DMS114 treated with DMSO at 0.1 percent for 48 hours (cell line): ENCODE measurements at regions not wholly inside any gene's neighbourhood (a gene's known extent, or its start where the extent isn't known, plus 50 kb on each side); places are given as distances from the start of the nearest gene placed in this dataset.
"Not testable (repeated sequence)": the region's sequence is repeated elsewhere in the genome, so short reads cannot be mapped to it uniquely, and the experiment has no call there.

ENCODE experiments used
- DNase-seq: peaks from one replicate; lab custom pipeline; 2025; ENCODE audit not compliant: unreplicated experiment; lab: John Stamatoyannopoulos, UW

GRCh38 chrX:131595120-131595519 is 51.2 kb downstream of the OR13H1 start:
- DNase-seq, result no peak

- no peak for DNase-seq
Observed at GRCh38 chrX:131607792-131608369, 64.0 kb downstream of the OR13H1 start.

- DNase-seq, result no peak
Observed at GRCh38 chrX:131609480-131609879, 65.6 kb downstream of the OR13H1 start.

GRCh38 chrX:131613260-131613659 is 69.4 kb downstream of the OR13H1 start:
- no peak for DNase-seq

GRCh38 chrX:131614241-131614640 is 70.4 kb downstream of the OR13H1 start:
- no peak for DNase-seq

- DNase-seq, result no peak
Observed at GRCh38 chrX:131617182-131617581, 73.3 kb downstream of the OR13H1 start.

GRCh38 chrX:131621650-131622049 is 77.8 kb downstream of the OR13H1 start:
- no peak for DNase-seq

GRCh38 chrX:131626681-131627296 is 82.9 kb downstream of the OR13H1 start:
- no peak for DNase-seq

- DNase-seq, result no peak
Observed at GRCh38 chrX:131630534-131630933, 86.7 kb downstream of the OR13H1 start.

GRCh38 chrX:131633285-131633917 is 89.5 kb downstream of the OR13H1 start:
- DNase-seq, result peak; percentile 11

GRCh38 chrX:131634900-131635299 is 91.0 kb downstream of the OR13H1 start:
- no peak for DNase-seq

GRCh38 chrX:131646106-131646505 is 102.2 kb downstream of the OR13H1 start:
- no peak for DNase-seq

GRCh38 chrX:131649741-131650140 is 105.9 kb downstream of the OR13H1 start:
- no peak for DNase-seq

- no peak for DNase-seq
Observed at GRCh38 chrX:131650637-131651410, 107.0 kb downstream of the OR13H1 start.

- DNase-seq, result not testable (repeated sequence)
Observed at GRCh38 chrX:131663726-131664125, 119.9 kb downstream of the OR13H1 start.

GRCh38 chrX:131671735-131672134 is 127.9 kb downstream of the OR13H1 start:
- DNase-seq, result no peak

- DNase-seq, result no peak
Observed at GRCh38 chrX:131675596-131676194, 131.8 kb downstream of the OR13H1 start.

- DNase-seq, result no peak
Observed at GRCh38 chrX:131677655-131678628, 134.1 kb downstream of the OR13H1 start.

GRCh38 chrX:131682735-131683134 is 138.9 kb downstream of the OR13H1 start:
- not testable (repeated sequence) for DNase-seq

- DNase-seq, result no peak
Observed at GRCh38 chrX:131693359-131693758, 149.5 kb downstream of the OR13H1 start.
